Heart right ventricle (tissue), 16 donors: ENCODE measurements at regions not wholly inside any gene's neighbourhood (a gene's known extent, or its start where the extent isn't known, plus 50 kb on each side); places are given as distances from the start of the nearest gene placed in this dataset.

Experiments used
- ATAC-seq, 8 donors: fragments of 200-7000 bp; cut with Tn5 transposase; one replicate each; pipeline ENCODE4 v1.9.1; 2020; ENCODE audit warnings: mild to moderate bottlenecking in 8 of 8, moderate library complexity in 8 of 8, moderate number of reproducible peaks in 1 of 8
- DNase-seq, 2 donors: peaks; one replicate each; pipeline ENCODE4 v3.0.0-alpha.2; 2020
- H3K27ac ChIP-seq, 10 donors: fragments of 200-600 bp; sonication (generic) in 2 of 10; one replicate each; pipeline versions ENCODE4 v1.5.0 to v1.8.0; 2020 to 2022; ENCODE audit warnings: mild to moderate bottlenecking in 3 of 10
- H3K27me3 ChIP-seq, 7 donors: fragments of 200-600 bp; one replicate each; pipeline ENCODE4 v1.8.0; 2021 to 2022; ENCODE audit warnings: mild to moderate bottlenecking in 2 of 7
- H3K36me3 ChIP-seq, 9 donors: fragments of 200-600 bp; sonication (generic) in 1 of 9; one replicate each; pipeline versions ENCODE4 v1.5.0 to v1.8.0; 2020 to 2022; ENCODE audit warnings: mild to moderate bottlenecking in 2 of 9
- H3K4me1 ChIP-seq, 9 donors: fragments of 200-600 bp; sonication (generic) in 1 of 9; one replicate each; pipeline versions ENCODE4 v1.5.0 to v1.8.0; 2020 to 2022; ENCODE audit warnings: mild to moderate bottlenecking in 4 of 9
- H3K4me3 ChIP-seq, 10 donors: fragments of 200-600 bp; sonication (generic) in 2 of 10; one replicate each; pipeline versions ENCODE4 v1.5.0 to v1.8.0; 2020 to 2022; ENCODE audit warnings: mild to moderate bottlenecking in 7 of 10, moderate library complexity in 2 of 10
- H3K9me3 ChIP-seq, 11 donors: fragments of 200-600 bp in 10 of 11; sonication (generic) in 2 of 11; one replicate each; pipeline versions ENCODE4 v1.5.0 to v1.8.0; 2013 to 2022; ENCODE audit warnings: mild to moderate bottlenecking in 2 of 11, control low read depth in 1 of 11, moderate library complexity in 1 of 11
- WGBS, 2 donors: extraction: QIAGEN DNeasy Blood & Tissue Kit; methylation state at CpG; one replicate each; pipeline ENCODE4 v1.1.7; 2013; ENCODE audit warnings: inconsistent platforms in 1 of 2; 5-methylcytosine and 5-hydroxymethylcytosine counted together
- intact Hi-C, 10 donors: fragments of 100-400 bp; cut with DNase I; formaldehyde crosslinking; loops; one replicate each; pipeline versions ENCODE4 v1.11.1 to v1.14.2; 2022
- TF ChIP-seq, protein P1 (sequence below), 9 donors: fragments of 200-600 bp; sonication (generic) in 2 of 9; IDR thresholded peaks; one replicate each; pipeline versions ENCODE4 v1.5.0 to v1.8.0; 2021 to 2022; ENCODE audit warnings: antibody characterized with exemption in 9 of 9, mild to moderate bottlenecking in 5 of 9, moderate library complexity in 1 of 9
- donor health status: Arrhythmogenic right ventricular cardiomyopathy.
- donor health status: ischemic (EF 13 %, LVEDD 7.1; RV severe dilation, severe dysfunction).
- donor health status: healthy with polysubstance abuse.
- donor health status: DM: no; HTN: yes; CAD: no.
- donor health status: DM: no; HTN: no; CAD: no.
- donor health status: ischemic (EF 25% LVEDD 6.9; RV normal size, moderate dysfunction).
- donor health status: ischemic (EF 25% LVEDD 5.7; RV mildly dilated, moderate dysfunction).
- donor health status: healthy.
- donor health status: DM: yes; HTN: yes; CAD: no.
- donor health status: Ischemic cardiomyopathy.
- donor health status: ischemic (EF 35%, LVEDD 5.7; RV mildly dilated, moderate dysfunction).
- donor health status: nonischemic (EF 11% LVEDD 7.7; RV severe dilation, severe dysfunction).
- donor health status: DM: yes; HTN: yes; CAD: no.
- donor health status: PGD.
- donor health status: ischemic (EF 29% LVEDD 5.4; RV normal size, mild dysfunction).
- donor health status: nonischemic (EF 23%, LVEDD 6.1; RV moderate dilation, normal function).

GRCh38 chr6:90701146-90701781, 114.4 kb upstream of the MAP3K7 start:
- H3K27me3 ChIP-seq = peaks cover 0 to 2% (median 0%) of the 10 kb centered on the region in 7 donors
- no peaks in the 10 kb centered on the region for H3K4me1 ChIP-seq
- TF ChIP-seq, protein P1, sequence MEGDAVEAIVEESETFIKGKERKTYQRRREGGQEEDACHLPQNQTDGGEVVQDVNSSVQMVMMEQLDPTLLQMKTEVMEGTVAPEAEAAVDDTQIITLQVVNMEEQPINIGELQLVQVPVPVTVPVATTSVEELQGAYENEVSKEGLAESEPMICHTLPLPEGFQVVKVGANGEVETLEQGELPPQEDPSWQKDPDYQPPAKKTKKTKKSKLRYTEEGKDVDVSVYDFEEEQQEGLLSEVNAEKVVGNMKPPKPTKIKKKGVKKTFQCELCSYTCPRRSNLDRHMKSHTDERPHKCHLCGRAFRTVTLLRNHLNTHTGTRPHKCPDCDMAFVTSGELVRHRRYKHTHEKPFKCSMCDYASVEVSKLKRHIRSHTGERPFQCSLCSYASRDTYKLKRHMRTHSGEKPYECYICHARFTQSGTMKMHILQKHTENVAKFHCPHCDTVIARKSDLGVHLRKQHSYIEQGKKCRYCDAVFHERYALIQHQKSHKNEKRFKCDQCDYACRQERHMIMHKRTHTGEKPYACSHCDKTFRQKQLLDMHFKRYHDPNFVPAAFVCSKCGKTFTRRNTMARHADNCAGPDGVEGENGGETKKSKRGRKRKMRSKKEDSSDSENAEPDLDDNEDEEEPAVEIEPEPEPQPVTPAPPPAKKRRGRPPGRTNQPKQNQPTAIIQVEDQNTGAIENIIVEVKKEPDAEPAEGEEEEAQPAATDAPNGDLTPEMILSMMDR (IDR thresholded peaks at IDR 0.05) = no peak
- DNase-seq (no peak), ATAC-seq (no peak)
- H3K27ac ChIP-seq = no peak overlapping the region
- 54 to 63% methylated on average over 7 of the region's 7 CpGs for WGBS, 2 donors
- no peaks in the 10 kb centered on the region for H3K36me3 ChIP-seq
- no peak overlapping the region for H3K4me3 ChIP-seq
- intact Hi-C loops = no loop called here
- H3K9me3 ChIP-seq = peaks cover 0 to 3% (median 0%) of the 10 kb centered on the region in 11 donors

GRCh38 chr6:90695316-90695715, 108.4 kb upstream of the MAP3K7 start:
- no peak overlapping the region for H3K4me3 ChIP-seq
- H3K27ac ChIP-seq = no peak overlapping the region
- H3K36me3 ChIP-seq = no peaks in the 10 kb centered on the region
- TF ChIP-seq, protein P1 (IDR thresholded peaks at IDR 0.05) = no peak
- peaks cover 0 to 12% (median 0%) of the 10 kb centered on the region in 11 donors for H3K9me3 ChIP-seq
- ATAC-seq = no peak
- no peak for DNase-seq
- WGBS, 2 donors = 79 to 89% methylated on average over 3 of the region's 3 CpGs
- H3K4me1 ChIP-seq = no peaks in the 10 kb centered on the region
- H3K27me3 ChIP-seq = peaks cover 0 to 3% (median 0%) of the 10 kb centered on the region in 7 donors
- intact Hi-C loops = no loop called here

DNA sequence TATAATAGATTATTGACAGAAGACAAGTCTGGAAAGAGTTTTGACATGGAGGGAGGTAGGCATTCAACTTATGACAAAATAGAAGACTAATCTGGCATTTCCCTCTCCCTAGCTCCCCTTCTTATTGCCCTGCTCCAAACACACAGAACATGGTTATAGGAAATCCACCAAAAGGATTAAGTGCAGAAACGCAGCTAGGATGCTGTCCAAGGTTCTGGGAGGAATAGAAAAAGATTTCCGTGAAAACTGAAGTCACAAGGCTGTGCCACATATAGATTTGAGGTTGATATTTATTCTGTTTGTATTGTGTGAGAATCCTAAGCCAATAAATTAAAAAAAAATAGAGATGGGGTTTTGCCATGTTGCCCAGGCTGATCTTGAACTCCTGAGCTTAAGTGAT, 107.9 kb upstream of the MAP3K7 start:
- TF ChIP-seq, protein P1 (IDR thresholded peaks at IDR 0.05) = no peak
- no peak overlapping the region for H3K4me3 ChIP-seq
- H3K9me3 ChIP-seq = peaks cover 0 to 12% (median 0%) of the 10 kb centered on the region in 11 donors
- H3K27ac ChIP-seq = no peak overlapping the region
- no peaks in the 10 kb centered on the region for H3K36me3 ChIP-seq
- ATAC-seq (no peak), DNase-seq (no peak)
- intact Hi-C loops = no loop called here
- H3K27me3 ChIP-seq = peaks cover 0 to 3% (median 0%) of the 10 kb centered on the region in 7 donors
- no peaks in the 10 kb centered on the region for H3K4me1 ChIP-seq
- WGBS, 2 donors = 44 to 56% methylated on average over 2 of the region's 2 CpGs

DNA sequence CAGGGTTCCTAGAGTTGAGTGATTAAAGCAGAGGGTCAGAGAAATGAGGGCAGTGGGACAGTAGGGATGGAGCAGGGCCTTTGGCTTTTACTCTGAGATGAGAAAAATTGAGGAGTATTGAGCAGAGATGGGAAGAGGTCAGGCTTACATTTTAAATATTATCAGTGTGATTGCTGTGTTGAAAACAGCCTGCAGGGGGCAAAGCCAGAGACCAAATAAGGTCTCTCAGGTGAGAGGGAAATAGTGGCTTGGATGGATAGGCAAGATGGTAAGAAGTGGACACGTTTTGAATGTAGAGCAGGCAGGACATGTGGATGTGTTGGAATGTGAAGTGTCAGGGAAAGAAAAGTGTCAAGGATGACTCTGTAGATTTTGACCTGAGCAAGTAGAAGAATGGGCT, 105.0 kb upstream of the MAP3K7 start:
- no peaks in the 10 kb centered on the region for H3K4me1 ChIP-seq
- H3K27me3 ChIP-seq = peaks cover 0 to 3% (median 0%) of the 10 kb centered on the region in 7 donors
- H3K27ac ChIP-seq = no peak overlapping the region
- 24 to 40% methylated on average over 1 of the region's 1 CpG for WGBS, 2 donors
- intact Hi-C loops = no loop called here
- TF ChIP-seq, protein P1 (IDR thresholded peaks at IDR 0.05) = no peak
- H3K4me3 ChIP-seq = no peak overlapping the region
- DNase-seq (no peak), ATAC-seq (no peak)
- H3K36me3 ChIP-seq = no peaks in the 10 kb centered on the region
- peaks cover 0 to 12% (median 0%) of the 10 kb centered on the region in 11 donors for H3K9me3 ChIP-seq
